ENCODE measurements at regions not wholly inside any gene's neighbourhood (a gene's known extent, or its start where the extent isn't known, plus 50 kb on each side); places are given as distances from the start of the nearest gene placed in this dataset. TPM values are rescaled to one million over a fixed set of nuclear protein-coding genes. Genes with fewer than 3 reads are reported as not detected.

- H3K27me3 ChIP-seq (ENCODE audit: control insufficient read depth, insufficient read depth, low read length): no peaks in the 10 kb centered on the region
- CTCF ChIA-PET: no interaction called here
- no peak overlapping the region for H3K27ac ChIP-seq (ENCODE audit: low read depth, low read length)
- no peak for DNase-seq (ENCODE audit: low read depth, low spot score)
- POLR2A ChIA-PET: no interaction called here
- TF ChIP-seq, protein P1, sequence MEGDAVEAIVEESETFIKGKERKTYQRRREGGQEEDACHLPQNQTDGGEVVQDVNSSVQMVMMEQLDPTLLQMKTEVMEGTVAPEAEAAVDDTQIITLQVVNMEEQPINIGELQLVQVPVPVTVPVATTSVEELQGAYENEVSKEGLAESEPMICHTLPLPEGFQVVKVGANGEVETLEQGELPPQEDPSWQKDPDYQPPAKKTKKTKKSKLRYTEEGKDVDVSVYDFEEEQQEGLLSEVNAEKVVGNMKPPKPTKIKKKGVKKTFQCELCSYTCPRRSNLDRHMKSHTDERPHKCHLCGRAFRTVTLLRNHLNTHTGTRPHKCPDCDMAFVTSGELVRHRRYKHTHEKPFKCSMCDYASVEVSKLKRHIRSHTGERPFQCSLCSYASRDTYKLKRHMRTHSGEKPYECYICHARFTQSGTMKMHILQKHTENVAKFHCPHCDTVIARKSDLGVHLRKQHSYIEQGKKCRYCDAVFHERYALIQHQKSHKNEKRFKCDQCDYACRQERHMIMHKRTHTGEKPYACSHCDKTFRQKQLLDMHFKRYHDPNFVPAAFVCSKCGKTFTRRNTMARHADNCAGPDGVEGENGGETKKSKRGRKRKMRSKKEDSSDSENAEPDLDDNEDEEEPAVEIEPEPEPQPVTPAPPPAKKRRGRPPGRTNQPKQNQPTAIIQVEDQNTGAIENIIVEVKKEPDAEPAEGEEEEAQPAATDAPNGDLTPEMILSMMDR (IDR thresholded peaks at IDR 0.05; ENCODE audit: low read depth, low read length): no peak
- no peak overlapping the region for H3K4me3 ChIP-seq (ENCODE audit: low read depth, low read length)
- H3K9me3 ChIP-seq (ENCODE audit: control insufficient read depth, insufficient read depth, low read length): no peaks in the 10 kb centered on the region
Observed at GRCh38 chr2:157927155-157927554, 51.0 kb upstream of the ACVR1 start.

Small RNA genes in the stretch of these regions (small RNA-seq; reads per million reads assigned to genes)
- not detected for gene RNU6-932P (ENCODE audit: insufficient read length, low read depth)

All from AG04450 (cell line).